K562 (cell line): ENCODE measurements at regions not wholly inside any gene's neighbourhood (a gene's known extent, or its start where the extent isn't known, plus 50 kb on each side); places are given as distances from the start of the nearest gene placed in this dataset.

Source experiments
- FOS ChIP-seq: IDR thresholded peaks from 3 replicates; pipeline ENCODE4 v1.6.1; 2011; ENCODE audit not compliant: insufficient read length; ENCODE audit errors: extremely low read depth
- KDM1A ChIP-seq, 2 experiments: fragments of 450-650 bp; IDR thresholded peaks; 2 replicates each; pipeline ENCODE4 v1.6.1; 2016; ENCODE audit warnings: mild to moderate bottlenecking in 2 of 2
- MYC ChIP-seq, 2 experiments: fragments of 250-450 bp in 1 of 2; sonication (Bioruptor Pico) in 1 of 2; IDR thresholded peaks; 2 replicates each; pipeline versions ENCODE4 v1.5.1 to v1.6.1; 2012 to 2021; ENCODE audit warnings: low read depth in 2 of 2, borderline replicate concordance in 1 of 2, improper control_type of control experiment in 1 of 2, low read length in 1 of 2, mild to moderate bottlenecking in 1 of 2, moderate library complexity in 1 of 2
- NEUROD1 ChIP-seq: fragments of 150-350 bp; IDR thresholded peaks from 2 replicates; pipeline ENCODE4 v1.6.1; 2014; ENCODE audit warnings: borderline replicate concordance, low read length, low read depth; ENCODE audit not compliant: partially characterized antibody
- POLR2AphosphoS2 ChIP-seq: IDR thresholded peaks from 2 replicates; pipeline ENCODE4 v1.6.1; 2012; ENCODE audit warnings: low read length, improper control_type of control experiment
- TBP ChIP-seq: optimal IDR thresholded peaks from 2 replicates; pipeline ENCODE3; 2011; ENCODE audit warnings: low read depth, low read length, improper control_type of control experiment
- ZNF3 ChIP-seq: fragments of 250-450 bp; sonication (Bioruptor Pico); IDR thresholded peaks from 2 replicates; pipeline ENCODE4 v1.5.0; 2021; ENCODE audit warnings: mild to moderate bottlenecking, moderate library complexity
- ZNF354B ChIP-seq: fragments of 250-450 bp; sonication (Bioruptor Pico); IDR thresholded peaks from 2 replicates; pipeline ENCODE4 v1.4.0; 2020
- TF ChIP-seq, protein P1 (sequence below): fragments of 150-350 bp; IDR thresholded peaks from 2 replicates; pipeline ENCODE4 v1.6.1; 2014; ENCODE audit warnings: low read depth, mild to moderate bottlenecking, low read length, borderline replicate concordance
- TF ChIP-seq, protein P2 (sequence below), 2 experiments: fragments of 450-650 bp; conservative IDR thresholded peaks; 2 replicates each; pipeline ENCODE4 v1.6.1; 2017; ENCODE audit warnings: mild to moderate bottlenecking in 2 of 2, moderate library complexity in 2 of 2

DNA sequence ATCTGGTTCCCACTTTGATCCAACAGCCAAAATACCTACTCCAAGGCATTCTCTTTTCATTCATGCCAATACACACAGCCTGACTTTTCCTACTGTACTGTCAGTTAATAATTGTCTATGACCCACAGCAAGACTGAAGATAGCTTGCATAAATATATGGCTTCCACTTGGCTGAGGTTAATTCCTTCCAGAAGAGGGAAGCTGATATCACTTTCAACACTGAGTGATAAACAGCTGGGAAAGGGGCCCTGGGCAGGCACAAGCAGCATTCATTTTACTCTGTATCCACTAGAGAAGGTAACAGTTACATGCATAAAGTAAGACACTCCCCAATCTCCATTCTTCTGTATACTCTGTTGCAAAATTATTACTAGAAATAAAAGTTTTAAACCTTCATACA, 200.2 kb upstream of the UGT8 start:
- TF ChIP-seq ZNF354B (CRISPR knock-in tag) (no peak), FOS (no peak), NEUROD1 (no peak), POLR2AphosphoS2 (no peak), TBP (no peak), ZNF3 (CRISPR knock-in tag) (no peak), MYC (IDR thresholded peaks at IDR 0.05; ENCODE audit: low read depth, low read length) (no peak), MYC (CRISPR knock-in tag; IDR thresholded peaks at IDR 0.05; ENCODE audit: borderline replicate concordance, low read depth) (no peak), KDM1A (IDR thresholded peaks at IDR 0.05) (no peak)
- TF ChIP-seq, protein P1, sequence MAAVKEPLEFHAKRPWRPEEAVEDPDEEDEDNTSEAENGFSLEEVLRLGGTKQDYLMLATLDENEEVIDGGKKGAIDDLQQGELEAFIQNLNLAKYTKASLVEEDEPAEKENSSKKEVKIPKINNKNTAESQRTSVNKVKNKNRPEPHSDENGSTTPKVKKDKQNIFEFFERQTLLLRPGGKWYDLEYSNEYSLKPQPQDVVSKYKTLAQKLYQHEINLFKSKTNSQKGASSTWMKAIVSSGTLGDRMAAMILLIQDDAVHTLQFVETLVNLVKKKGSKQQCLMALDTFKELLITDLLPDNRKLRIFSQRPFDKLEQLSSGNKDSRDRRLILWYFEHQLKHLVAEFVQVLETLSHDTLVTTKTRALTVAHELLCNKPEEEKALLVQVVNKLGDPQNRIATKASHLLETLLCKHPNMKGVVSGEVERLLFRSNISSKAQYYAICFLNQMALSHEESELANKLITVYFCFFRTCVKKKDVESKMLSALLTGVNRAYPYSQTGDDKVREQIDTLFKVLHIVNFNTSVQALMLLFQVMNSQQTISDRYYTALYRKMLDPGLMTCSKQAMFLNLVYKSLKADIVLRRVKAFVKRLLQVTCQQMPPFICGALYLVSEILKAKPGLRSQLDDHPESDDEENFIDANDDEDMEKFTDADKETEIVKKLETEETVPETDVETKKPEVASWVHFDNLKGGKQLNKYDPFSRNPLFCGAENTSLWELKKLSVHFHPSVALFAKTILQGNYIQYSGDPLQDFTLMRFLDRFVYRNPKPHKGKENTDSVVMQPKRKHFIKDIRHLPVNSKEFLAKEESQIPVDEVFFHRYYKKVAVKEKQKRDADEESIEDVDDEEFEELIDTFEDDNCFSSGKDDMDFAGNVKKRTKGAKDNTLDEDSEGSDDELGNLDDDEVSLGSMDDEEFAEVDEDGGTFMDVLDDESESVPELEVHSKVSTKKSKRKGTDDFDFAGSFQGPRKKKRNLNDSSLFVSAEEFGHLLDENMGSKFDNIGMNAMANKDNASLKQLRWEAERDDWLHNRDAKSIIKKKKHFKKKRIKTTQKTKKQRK, result no peak
- TF ChIP-seq, protein P2, sequence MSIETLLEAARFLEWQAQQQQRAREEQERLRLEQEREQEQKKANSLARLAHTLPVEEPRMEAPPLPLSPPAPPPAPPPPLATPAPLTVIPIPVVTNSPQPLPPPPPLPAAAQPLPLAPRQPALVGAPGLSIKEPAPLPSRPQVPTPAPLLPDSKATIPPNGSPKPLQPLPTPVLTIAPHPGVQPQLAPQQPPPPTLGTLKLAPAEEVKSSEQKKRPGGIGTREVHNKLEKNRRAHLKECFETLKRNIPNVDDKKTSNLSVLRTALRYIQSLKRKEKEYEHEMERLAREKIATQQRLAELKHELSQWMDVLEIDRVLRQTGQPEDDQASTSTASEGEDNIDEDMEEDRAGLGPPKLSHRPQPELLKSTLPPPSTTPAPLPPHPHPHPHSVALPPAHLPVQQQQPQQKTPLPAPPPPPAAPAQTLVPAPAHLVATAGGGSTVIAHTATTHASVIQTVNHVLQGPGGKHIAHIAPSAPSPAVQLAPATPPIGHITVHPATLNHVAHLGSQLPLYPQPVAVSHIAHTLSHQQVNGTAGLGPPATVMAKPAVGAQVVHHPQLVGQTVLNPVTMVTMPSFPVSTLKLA (conservative IDR thresholded peaks at IDR 0.05), result no peak
